GM18951 (cell line): ENCODE measurements at regions not wholly inside any gene's neighbourhood (a gene's known extent, or its start where the extent isn't known, plus 50 kb on each side); places are given as distances from the start of the nearest gene placed in this dataset.
"Not testable (repeated sequence)": the region's sequence is repeated elsewhere in the genome, so short reads cannot be mapped to it uniquely, and the experiment has no call there.

Experiments used
- POLR2A ChIP-seq: IDR thresholded peaks from 4 replicates; pipeline ENCODE4 v1.6.1; 2011; ENCODE audit warnings: mild to moderate bottlenecking; ENCODE audit not compliant: insufficient read length, insufficient read depth; ENCODE audit errors: extremely low read depth
- in situ Hi-C: fragments of 300-500 bp; cut with MboI; formaldehyde crosslinking; loops from one replicate; pipeline ENCODE4 v1.12.0; 2022; ENCODE audit warnings: low sequenced_read_pairs, mixed read lengths, inconsistent platforms; ENCODE audit not compliant: unreplicated experiment

DNA sequence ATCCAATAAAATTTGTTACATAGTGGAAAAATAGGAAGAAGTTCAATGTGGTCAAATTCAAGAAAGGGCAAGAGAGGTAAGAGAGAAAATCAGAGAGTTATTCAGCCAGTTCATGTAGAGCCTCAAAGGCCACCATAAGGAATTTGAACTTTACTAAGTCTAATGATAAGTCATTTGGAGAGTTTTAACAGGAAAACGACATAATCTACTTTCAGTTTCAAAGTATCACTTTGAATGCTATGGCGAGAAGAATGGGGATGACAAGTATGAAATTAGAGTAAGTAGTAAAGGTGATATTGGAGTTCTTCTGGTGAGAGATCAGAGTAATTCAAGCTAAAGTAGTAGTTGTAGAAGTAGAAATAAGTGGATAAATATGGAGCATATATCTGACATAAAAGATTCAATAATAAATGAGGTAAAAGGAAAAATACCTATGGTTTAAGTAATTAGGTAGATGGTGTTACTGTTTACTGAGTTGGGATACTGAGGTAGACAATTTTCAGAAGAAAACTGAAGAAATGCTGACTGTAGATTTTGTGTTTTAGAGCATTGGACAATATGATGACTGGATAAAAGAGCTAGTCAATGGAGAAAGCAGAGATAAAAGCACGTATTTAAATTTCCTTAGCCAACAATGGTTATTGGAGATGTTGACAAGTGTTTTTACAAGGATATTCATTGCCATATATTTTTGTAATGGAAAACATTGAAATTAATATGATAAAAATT is 331.7 kb upstream of the ADGRL3 start:
- TF ChIP-seq POLR2A, result no peak
- in situ Hi-C loops, result no loop called here

DNA sequence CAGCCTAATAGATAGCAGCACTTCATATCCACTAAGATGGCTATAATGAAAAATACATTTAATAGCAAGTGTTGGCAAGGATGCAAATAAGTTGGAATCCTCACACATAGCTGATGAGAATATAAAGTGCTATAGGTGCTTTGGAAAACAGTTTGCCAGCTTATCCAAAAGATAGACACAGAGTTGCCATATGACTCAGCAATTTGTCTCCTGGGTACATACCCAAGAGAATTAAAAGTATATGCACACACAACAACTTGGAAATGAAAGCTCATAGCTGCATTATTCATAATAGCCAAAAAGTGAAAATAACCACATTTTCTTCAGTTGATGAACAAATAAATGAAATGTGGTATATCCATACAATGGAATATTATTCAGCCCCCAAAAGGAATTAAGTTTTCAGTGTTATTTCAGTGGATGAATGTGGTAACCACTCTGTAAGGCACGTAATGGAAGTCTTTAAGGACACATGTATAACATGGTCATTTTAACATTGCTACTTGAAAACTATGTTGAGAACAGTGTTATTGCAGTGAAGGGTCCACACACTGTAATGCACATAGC is 320.9 kb upstream of the ADGRL3 start:
- TF ChIP-seq POLR2A, result no peak
- in situ Hi-C loops, result no loop called here

DNA sequence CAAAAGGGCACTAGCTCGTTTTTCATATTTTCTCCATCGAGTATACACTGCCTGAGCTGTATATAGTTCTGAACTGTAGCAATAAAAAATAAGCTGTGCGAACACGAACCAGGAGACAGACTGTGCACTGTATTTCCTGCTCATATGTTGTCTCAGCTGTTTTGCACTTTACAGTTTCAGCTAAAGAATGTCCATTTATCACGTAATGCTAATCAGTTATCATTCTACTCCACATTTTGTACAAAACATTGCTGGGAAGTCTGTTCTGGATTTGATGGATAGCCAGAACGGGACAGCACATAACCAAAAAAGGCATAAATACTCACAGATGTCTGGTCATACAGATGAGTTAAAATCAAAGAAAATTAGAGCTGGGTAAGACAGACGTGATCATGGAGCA is 315.5 kb upstream of the ADGRL3 start:
- in situ Hi-C loops, result no loop called here

DNA sequence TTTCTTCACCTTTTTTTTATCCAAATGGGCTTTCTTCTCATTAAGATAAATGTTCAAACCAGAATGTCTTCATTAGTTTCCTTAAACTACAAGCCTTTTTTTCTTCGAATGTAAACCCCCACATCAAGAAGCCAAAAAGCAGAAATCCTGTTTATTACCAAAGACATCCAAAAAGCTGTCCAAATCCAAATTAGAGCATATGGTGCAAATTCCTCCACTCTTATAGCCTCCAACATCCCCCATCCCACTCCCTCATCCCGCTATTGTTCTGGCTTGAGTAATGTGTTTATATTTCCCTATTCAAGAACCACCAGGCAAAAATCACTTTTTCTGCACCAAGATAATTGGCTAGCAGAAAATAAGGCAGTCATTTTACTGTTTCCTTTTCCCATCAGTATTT is 315.1 kb upstream of the ADGRL3 start:
- in situ Hi-C loops, result no loop called here
- no peak for TF ChIP-seq POLR2A

More for the DNA sequence above, 315.5 kb upstream of the ADGRL3 start:
- no peak for TF ChIP-seq POLR2A

DNA sequence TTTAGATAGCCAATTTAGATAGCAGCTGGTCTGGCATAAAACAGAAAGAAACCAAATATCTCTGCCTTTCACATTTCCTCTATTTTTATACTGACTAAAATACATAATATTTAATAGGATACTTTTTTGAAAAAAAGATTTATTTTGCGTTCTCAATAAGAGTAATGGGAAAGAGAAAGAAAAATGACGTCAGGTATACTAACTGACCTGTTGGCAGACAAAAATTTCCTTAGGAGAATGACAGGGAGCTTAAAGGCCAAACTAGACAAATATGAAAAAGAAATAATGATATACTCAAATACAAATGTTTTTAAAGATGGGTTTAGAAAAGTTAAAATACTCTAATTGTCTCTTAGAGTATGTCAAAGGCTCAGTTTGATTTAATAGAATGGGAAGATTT is 309.4 kb upstream of the ADGRL3 start:
- no peak for TF ChIP-seq POLR2A
- in situ Hi-C loops, result no loop called here

DNA sequence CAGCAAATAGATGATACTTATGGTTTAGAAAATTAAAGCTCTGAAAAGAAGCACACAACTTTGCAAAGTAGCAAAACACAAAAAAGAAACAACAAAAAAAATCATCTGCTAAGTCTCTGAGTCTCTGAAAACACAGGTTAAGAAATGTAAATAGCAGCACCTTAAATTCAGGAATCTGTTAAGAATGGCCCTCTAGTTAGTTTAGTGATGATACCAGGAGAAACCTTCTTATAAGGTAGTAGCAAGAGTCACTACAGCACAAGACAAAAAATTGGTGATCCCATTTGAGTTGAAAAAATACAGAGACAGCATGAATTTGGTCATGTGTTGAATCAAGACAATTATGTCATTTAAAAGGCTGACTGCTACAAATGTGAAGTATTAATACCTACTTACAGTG is 308.2 kb upstream of the ADGRL3 start:
- in situ Hi-C loops, result no loop called here
- TF ChIP-seq POLR2A, result no peak

DNA sequence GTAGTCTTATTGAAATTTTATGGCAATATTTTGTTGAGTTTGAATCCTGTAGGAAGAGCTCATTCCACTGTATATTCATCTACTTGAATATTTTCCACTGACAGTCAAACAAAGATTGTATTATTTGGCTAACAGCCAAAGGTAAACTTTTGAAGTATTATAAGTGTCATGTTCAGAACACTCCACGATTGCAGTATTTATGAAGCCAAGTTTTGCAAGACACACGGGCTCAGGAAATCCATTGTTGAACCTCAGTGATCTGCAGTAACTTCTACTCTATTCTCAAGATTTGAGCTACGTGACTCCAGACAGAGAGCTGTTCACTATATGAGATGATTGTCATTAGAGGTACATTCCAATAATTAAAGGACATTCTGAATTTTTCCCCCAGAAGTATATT is 302.7 kb upstream of the ADGRL3 start:
- in situ Hi-C loops, result no loop called here
- no peak for TF ChIP-seq POLR2A

DNA sequence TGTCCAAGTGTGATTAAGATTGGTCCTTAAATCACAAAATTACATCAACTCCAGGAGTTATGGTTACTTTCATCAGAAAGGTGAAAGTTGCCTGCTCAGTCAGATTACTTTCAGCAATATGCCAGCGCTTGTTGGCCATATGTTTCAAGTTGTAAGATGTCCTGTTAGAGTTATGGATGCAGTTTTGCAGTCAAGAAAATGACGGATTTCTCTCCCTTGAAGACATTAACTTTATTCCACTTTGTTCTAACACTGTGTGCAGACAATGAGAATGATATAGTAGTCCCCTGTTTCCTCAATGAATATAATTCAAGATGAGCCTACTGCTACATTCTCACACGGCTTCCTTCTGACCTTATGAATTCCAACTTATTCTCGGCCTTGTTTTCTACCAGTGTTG is 295.0 kb upstream of the ADGRL3 start:
- no peak for TF ChIP-seq POLR2A
- in situ Hi-C loops, result no loop called here

DNA sequence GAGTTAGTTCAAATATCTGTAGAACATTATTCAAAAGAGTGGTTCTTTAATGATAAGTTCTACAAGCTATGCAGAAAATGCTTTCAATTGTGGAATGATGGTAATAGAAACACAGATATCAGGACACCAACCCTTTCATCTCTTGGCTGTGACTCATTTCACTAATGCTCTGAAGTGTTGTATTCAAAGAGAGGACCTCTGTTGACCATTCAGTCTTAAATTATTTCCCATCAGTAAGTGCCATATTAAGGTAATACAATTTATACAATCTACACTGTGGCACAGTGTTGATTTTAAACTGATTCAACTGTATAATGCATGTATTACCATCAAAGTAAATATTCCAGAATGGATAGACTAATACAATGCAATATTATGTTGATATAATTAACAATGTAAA is 289.0 kb upstream of the ADGRL3 start:
- in situ Hi-C loops, result no loop called here
- no peak for TF ChIP-seq POLR2A

DNA sequence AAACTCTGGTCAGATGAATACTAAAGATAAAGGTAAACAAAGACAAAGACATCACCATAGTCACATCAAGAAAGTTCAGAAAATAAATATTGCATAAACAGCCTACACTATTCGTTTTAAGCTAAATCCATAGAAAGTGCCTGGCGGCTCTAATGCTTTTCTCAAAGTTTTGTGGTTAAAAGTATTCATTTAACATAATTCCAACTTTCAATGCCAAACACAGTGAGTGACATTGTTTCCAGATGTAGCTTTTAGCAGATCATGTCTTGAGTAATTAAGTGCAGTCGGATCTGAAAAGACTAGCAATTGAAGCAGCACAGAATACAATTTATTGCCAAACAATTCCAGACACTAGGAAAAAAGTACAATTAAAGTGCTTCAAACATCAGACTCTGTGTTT is 287.1 kb upstream of the ADGRL3 start:
- TF ChIP-seq POLR2A, result no peak
- in situ Hi-C loops, result no loop called here

DNA sequence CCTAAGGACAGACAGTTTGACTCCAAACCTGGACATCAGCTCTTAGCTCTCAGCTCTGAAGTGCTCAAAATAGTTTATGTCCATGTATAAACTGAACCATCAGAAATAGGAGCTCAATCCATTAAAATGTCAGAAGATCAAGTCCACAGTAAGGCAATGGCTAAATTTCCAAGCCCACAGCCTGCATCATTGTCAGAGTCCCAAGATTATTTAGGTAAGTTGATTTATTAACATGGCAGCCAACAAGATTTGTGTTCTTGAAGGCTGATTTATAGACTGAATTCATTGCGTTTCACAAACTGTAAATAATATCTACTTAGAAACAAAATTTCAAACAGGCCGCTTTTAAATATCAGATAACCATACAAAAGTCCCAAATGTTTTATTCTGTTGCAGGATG is 286.5 kb upstream of the ADGRL3 start:
- in situ Hi-C loops, result no loop called here

DNA sequence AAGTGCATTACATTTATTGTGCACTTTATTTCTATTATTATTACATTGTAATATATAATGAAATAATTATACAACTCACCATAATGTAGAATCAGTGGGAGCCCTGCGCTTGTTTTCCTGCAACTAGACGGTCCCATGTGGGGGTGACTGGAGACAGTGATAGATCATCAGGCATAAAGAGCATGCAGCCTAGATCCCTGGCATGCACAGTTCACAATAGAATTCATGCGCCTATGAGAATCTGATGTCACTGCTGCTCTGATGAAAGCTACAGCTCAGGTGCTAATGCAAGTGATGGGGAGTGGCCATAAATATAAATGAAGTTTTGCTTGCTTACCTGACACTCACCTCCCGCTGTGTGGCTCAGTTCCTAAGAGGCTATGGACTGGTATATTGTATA is 278.4 kb upstream of the ADGRL3 start:
- in situ Hi-C loops, result not testable (repeated sequence)

More for the DNA sequence above, 286.5 kb upstream of the ADGRL3 start:
- TF ChIP-seq POLR2A, result no peak

DNA sequence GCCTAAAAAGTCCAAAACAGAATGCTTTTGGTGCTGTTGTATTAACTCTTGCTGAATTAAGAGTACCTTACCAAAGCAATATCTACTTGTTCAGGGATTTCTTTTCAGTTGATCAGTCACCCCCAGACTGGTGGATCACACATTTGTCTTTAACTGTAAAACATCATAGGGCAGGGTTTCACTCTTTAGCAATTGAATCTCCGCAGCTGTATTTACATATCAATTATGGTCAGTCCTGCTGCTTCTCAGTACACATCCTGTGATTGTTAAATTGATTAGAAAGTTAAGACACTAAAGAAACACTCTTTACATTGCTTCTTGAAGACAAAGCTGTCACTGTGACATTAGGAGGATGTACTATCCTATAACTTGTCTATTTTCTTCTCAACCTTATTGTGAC is 277.1 kb upstream of the ADGRL3 start:
- no peak for TF ChIP-seq POLR2A
- in situ Hi-C loops, result no loop called here

DNA sequence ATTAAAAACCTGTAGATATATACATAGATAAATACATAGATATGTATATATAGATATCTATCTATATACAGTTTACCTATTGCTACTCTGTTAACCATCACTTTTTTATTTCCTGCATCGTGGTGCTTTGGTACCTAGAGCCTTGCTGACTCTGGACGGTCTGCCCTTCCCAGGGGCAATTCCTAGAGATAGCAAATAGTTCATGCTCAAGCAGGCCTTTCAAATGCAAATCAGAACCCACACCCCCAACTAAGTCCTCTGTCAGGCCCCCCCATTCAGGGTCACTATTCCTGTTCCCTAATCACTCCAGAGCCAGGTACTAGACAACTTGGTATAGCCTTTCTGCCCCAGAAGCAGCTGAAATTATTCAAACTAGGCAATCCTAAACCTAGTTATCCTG is 273.5 kb upstream of the ADGRL3 start:
- in situ Hi-C loops, result no loop called here
- no peak for TF ChIP-seq POLR2A

DNA sequence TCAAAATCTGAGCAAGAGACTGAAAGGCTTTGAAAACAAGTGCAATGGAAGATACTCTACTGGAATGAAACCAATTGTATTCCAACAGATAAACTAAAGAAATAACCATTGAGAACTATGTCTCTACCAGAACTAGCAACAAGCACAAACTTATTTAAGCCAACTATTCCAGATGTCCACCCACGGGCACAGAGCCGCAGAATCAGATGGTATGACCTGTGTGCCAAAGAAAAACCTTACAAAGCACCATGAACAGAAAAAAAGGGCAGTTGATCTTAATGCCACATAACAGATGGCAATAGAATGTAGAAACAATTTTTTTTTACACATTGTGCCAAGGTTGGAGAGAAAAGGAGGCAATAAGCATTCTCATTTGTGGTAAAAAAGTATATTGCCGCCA is 269.3 kb upstream of the ADGRL3 start:
- TF ChIP-seq POLR2A, result no peak
- in situ Hi-C loops, result no loop called here
